ENCODE measurements at regions not wholly inside any gene's neighbourhood (a gene's known extent, or its start where the extent isn't known, plus 50 kb on each side); places are given as distances from the start of the nearest gene placed in this dataset.

DNA sequence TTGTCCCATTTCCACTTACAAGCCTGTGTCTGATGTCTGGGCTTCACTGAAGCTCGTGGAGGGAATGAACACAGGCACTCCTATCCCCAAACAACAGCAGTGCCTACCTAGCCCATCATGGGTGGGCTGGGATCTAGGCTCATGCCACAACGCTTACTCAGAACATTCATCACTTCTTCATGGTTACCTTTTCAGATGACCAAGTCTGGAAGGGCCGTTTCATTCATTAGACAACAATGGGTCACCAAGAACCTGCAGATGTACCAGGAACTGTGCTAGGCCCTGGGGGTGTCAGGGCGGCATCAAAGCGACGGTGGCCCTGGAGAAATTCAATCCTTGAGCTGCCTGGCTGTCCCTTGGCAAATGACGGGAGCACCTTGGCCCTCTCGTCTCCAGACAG, 64.9 kb upstream of the FZD10 start:
- peaks cover 0 to 5% (median 0%) of the 10 kb centered on the region in 12 donors for H3K9me3 ChIP-seq
- TF ChIP-seq, protein P1, sequence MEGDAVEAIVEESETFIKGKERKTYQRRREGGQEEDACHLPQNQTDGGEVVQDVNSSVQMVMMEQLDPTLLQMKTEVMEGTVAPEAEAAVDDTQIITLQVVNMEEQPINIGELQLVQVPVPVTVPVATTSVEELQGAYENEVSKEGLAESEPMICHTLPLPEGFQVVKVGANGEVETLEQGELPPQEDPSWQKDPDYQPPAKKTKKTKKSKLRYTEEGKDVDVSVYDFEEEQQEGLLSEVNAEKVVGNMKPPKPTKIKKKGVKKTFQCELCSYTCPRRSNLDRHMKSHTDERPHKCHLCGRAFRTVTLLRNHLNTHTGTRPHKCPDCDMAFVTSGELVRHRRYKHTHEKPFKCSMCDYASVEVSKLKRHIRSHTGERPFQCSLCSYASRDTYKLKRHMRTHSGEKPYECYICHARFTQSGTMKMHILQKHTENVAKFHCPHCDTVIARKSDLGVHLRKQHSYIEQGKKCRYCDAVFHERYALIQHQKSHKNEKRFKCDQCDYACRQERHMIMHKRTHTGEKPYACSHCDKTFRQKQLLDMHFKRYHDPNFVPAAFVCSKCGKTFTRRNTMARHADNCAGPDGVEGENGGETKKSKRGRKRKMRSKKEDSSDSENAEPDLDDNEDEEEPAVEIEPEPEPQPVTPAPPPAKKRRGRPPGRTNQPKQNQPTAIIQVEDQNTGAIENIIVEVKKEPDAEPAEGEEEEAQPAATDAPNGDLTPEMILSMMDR (IDR thresholded peaks at IDR 0.05), result no peak
- TF ChIP-seq POLR2A (IDR thresholded peaks at IDR 0.05), result no peak
- H3K4me3 ChIP-seq, result no peak overlapping the region
- no peaks in the 10 kb centered on the region for H3K4me1 ChIP-seq
- WGBS, 4 donors, result 40 to 45% (median 43%) methylated on average over 6 to 8 of the region's 8 CpGs
- DNase-seq (no peak), ATAC-seq (no peak)
- intact Hi-C loops (cut with DNase I), result no loop called here
- H3K27me3 ChIP-seq, result peaks cover 0 to 44% (median 0%) of the 10 kb centered on the region in 9 donors
- no peak overlapping the region for H3K27ac ChIP-seq
- H3K36me3 ChIP-seq, result no peaks in the 10 kb centered on the region

DNA sequence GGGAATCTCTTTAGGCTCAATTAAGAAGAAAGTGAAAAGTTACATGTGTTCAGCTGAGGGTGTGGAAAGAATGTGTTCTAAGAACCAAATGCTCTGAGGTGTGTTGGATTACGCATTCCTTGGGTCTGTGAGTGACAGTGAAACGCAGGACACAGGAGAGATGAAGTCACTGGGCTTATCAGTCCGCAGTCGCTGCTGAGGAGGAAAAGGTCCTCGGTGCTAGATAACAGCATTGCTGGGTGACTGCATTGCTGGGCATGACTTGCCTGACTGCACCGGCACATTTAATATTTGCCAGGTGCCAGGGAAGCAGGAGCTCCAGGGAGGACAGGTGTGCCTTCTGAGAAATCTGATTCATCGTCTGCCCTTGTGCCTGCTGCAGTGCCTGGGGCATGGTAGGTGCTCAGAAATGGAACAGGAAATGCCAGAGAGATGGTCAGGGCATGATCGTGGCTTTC, 64.4 kb upstream of the FZD10 start:
- intact Hi-C loops (cut with DNase I), result no loop called here
- Histone ChIP-seq H3K4me1 (no peaks in the 10 kb centered on the region), H3K27me3 (peaks cover 0 to 44% (median 0%) of the 10 kb centered on the region in 9 donors), H3K4me3 (no peak overlapping the region), H3K9me3 (peaks cover 0 to 5% (median 0%) of the 10 kb centered on the region in 12 donors), H3K36me3 (no peaks in the 10 kb centered on the region), H3K27ac (no peak overlapping the region)
- no peak for DNase-seq
- no peak for ATAC-seq
- 20 to 35% (median 24%) methylated on average over 8 of the region's 8 CpGs for WGBS, 4 donors
- TF ChIP-seq, protein P1 (IDR thresholded peaks at IDR 0.05), result no peak
- TF ChIP-seq POLR2A (IDR thresholded peaks at IDR 0.05), result no peak

DNA sequence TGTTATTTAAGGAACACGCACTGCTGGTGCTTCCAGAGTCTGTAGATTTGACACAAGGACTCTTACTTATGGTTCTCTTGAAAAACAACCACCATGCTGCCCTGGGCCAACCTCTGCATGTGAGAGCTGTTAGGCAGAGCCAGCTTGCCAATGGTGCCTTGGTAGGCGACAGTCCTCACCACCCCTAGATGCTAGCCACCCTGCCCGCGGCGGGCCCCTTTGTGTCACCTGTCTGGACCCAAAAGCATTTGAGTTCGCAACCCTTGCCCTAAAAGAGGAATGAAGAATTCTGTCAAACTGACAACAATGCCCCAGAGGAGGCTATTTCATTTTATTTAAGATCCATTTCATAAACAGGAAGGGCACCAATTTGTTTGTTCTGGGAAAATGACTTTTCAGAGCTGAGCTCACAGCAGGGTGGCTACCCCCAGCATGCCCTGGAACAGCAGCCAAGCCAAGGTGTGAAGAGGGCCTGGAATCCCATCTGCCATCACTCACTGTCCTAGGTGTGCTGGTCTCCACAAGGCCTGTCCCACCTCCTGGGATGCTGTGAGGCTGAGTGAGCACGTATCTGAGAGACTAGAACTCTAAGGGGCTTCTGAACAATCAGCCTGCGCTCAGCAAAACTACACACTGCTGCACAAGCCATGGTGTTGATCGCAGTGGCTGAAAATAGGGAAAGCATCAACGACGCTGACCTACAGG, 63.8 kb upstream of the FZD10 start:
- Histone ChIP-seq H3K4me1 (no peaks in the 10 kb centered on the region), H3K36me3 (no peaks in the 10 kb centered on the region), H3K9me3 (peaks cover 0 to 5% (median 0%) of the 10 kb centered on the region in 12 donors), H3K27me3 (peaks cover 0 to 44% (median 4%) of the 10 kb centered on the region in 9 donors), H3K27ac (no peak overlapping the region), H3K4me3 (no peak overlapping the region)
- intact Hi-C loops (cut with DNase I), result no loop called here
- no peak for DNase-seq
- WGBS, 4 donors, result 82 to 86% (median 84%) methylated on average over 11 of the region's 11 CpGs
- no peak for TF ChIP-seq POLR2A (IDR thresholded peaks at IDR 0.05)
- TF ChIP-seq, protein P1 (IDR thresholded peaks at IDR 0.05), result no peak
- no peak for ATAC-seq

DNA sequence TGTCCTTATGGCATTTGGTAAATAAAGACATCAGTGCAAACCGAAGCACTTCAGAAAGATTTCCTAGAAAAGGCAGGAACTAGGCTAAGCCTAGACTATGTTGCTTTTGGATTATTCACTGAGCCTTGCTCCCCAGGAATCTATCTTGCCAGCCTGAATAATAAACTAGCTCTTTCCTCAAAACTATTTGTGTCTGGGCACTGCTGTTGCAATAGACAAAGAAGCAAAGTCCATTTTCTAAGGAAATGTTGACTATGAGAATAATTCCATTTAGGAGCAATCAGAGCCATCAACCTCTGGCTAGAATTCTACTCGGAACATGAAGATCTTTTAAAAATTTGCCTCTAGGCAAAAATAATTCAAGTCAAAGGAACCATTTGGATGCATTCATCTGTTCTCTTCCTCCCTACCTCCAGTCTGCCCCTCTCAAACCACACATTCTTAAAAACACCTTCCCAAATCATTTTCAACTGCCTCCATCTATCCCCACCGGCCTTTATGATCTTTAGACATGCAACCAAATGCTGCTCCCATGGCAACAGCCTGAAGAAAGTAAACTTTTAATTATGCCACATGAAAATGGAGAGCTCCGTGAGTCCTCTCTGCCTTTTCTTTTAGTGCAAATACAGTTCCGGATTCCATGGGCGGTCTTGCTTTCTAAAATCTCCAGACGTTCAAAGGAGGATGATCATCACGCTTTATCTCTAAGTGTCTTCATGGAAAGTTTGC, 61.5 kb upstream of the FZD10 start:
- 76 to 82% (median 80%) methylated on average over 8 of the region's 8 CpGs for WGBS, 4 donors
- intact Hi-C loops (cut with DNase I), result no loop called here
- H3K27ac ChIP-seq, result no peak overlapping the region
- H3K27me3 ChIP-seq, result peaks cover 0 to 42% (median 4%) of the 10 kb centered on the region in 9 donors
- TF ChIP-seq POLR2A (IDR thresholded peaks at IDR 0.05), result no peak
- TF ChIP-seq, protein P1 (IDR thresholded peaks at IDR 0.05), result no peak
- H3K4me1 ChIP-seq, result peaks cover 0 to 4% (median 0%) of the 10 kb centered on the region in 12 donors
- no peak for DNase-seq
- H3K4me3 ChIP-seq, result no peak overlapping the region
- no peak for ATAC-seq
- peaks cover 0 to 5% (median 0%) of the 10 kb centered on the region in 12 donors for H3K9me3 ChIP-seq
- H3K36me3 ChIP-seq, result no peaks in the 10 kb centered on the region
